GM21717 (cell line): ENCODE measurements at regions not wholly inside any gene's neighbourhood (a gene's known extent, or its start where the extent isn't known, plus 50 kb on each side); places are given as distances from the start of the nearest gene placed in this dataset.
"Not testable (repeated sequence)": the region's sequence is repeated elsewhere in the genome, so short reads cannot be mapped to it uniquely, and the experiment has no call there.

Experiments used
- ATAC-seq: cut with Tn5 transposase; IDR thresholded peaks from one replicate; pipeline ENCODE4 v1.9.1; 2021; ENCODE audit warnings: mild to moderate bottlenecking, moderate library complexity; ENCODE audit not compliant: unreplicated experiment

GRCh38 chr10:43921478-43921877, 272.8 kb upstream of the ZNF32 start:
- no peak for ATAC-seq

DNA sequence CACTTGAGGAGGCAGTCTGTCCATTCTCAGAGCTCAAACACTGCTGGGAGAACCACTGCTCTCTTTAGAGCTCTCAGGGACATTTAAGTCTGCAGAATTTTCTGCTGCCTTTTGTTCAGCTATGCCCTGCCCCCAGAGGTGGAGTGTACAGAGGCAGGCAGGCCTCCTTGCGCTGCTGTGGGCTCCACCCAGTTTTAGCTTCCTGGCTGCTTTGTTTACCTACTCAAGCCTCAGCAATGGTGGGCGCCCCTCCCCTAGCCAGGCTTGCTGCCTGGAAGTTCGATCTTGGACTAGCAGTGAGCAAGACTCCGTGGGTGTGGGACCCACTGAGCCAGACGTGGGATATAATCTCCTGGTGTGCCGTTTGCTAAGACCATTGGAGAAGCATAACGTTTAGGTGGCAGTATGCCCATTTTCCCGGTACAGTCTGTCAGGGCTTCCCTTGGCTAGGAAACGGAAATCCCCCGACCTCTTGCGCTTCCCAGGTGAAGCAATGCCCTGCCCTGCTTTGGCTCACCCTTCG, 271.6 kb upstream of the ZNF32 start:
- not testable (repeated sequence) for ATAC-seq

- ATAC-seq = no peak
These were observed 265.1 kb upstream of the ZNF32 start for GRCh38 chr10:43913676-43914235.

DNA sequence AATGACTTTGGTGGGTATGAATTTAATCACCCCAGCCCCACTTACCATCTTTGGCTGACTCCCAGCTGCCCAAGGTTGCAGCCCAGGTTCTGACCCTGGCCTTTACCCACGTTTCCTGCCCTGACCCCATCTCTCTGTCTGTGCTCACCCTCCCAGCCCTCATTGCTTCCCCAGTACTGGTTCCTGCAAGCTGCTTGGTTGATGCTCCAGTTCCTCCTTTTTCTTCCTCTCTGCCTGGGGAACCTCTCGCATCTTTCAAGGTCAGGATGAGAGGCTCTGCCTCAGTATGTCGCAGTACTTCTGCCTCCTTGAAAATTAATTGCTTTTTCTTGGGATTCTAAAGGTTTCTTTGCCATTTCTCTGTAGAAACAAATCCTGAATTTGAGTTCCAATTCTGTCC, 263.8 kb upstream of the ZNF32 start:
- ATAC-seq = no peak

DNA sequence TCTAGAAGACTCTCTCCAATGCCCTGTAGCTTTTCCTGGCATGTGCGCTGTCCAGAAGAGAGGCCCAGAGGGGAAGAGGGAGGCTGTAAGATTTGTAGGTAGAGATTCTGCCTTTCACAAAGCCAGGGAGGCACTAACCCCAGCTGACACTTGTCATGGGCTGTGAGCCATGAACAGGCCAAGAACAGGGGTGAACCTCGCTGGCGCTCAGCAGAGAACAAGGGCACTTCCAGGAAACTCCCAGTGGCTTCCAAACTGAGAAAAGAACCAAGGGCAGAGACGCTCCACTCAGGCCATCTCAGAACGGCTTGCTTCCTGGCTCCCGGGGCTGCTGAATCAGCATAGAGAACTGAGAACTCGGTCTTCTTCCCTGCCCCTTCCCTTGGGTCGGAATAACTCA, 257.8 kb upstream of the ZNF32 start:
- no peak for ATAC-seq

GRCh38 chr10:43905512-43906236, 257.0 kb upstream of the ZNF32 start:
- no peak for ATAC-seq

DNA sequence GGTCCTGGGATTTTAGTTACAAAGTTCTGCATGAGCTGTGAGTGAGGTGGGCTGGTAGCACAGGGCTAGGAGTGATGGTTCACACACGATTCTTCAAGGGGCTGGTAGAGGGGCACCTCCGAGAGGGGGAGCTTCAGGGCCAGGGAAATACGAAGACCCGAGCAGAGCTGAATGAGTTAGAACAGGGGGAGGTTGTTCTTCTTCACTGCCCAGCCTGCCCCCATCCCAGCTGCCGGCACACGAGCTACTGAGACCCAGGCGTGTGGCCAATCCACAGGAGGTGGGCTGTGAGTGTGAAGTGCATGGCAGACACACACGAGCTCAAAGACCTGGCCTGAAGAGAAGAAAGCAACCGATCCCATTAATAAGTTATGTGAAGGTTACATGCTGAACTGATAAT, 256.2 kb upstream of the ZNF32 start:
- no peak for ATAC-seq

DNA sequence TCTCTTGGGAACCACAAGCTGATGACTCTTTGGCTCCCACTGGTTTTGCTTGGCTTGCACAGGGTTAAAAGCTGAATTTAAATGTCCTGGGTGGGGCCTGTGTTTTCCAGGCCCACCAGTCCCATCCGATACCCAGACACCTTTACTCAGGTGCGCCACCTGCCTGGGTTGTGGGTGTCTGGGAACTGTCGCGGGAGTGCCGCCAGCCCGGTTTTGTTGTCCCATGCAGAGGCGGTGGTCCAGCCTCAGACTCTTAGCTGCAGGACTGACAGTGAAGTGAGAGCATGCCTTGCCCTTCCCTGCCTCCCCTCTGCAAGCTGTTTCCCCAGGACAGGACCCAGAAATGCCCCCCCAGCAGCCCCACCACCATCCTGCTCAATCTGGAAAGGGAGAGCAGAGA, 255.6 kb upstream of the ZNF32 start:
- no peak for ATAC-seq

- ATAC-seq = no peak
These were observed 254.8 kb upstream of the ZNF32 start for GRCh38 chr10:43903451-43903850.

- ATAC-seq = no peak
These were observed 254.2 kb upstream of the ZNF32 start for GRCh38 chr10:43902842-43903241.

GRCh38 chr10:43901744-43902504, 253.2 kb upstream of the ZNF32 start:
- no peak for ATAC-seq

GRCh38 chr10:43901302-43901701, 252.6 kb upstream of the ZNF32 start:
- ATAC-seq = no peak

- no peak for ATAC-seq
These were observed 251.9 kb upstream of the ZNF32 start for GRCh38 chr10:43900571-43900970.

- ATAC-seq = no peak
These were observed 250.7 kb upstream of the ZNF32 start for GRCh38 chr10:43899224-43899959.

GRCh38 chr10:43898592-43898991, 249.9 kb upstream of the ZNF32 start:
- ATAC-seq = no peak

- ATAC-seq = no peak
These were observed 249.2 kb upstream of the ZNF32 start for GRCh38 chr10:43897765-43898419.

DNA sequence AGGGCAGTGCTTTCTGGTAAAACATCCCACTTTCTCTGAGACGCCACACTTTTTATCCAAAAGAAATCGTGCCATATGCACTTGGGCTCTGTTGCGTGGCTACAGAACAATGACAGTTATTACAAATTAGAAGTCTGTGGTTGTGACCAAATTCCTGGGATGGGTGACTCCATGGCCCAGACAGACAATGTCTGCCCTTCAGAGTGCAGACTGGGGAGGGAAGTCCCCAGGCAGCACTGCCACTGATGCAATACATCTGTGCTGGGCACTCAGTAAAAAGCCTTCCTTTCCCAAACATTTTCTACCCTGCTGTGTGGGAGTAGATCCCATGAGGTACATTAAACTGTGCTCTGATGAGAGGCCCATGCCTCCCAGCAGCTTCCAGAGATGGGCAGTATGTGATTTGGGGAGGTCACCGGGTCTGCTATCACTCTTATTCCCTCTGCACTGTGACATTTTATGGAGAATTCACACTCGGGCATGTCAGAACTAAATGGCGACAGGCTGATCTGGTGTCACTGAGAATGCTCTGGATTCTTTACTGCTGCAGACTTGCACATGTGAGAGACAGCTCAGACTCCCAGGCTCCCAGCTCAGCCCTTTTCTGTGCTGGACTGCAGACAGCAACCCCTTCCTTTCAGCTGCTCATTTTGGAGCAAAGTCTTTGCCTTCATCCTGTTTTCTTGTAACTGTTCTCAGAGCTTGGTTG, 243.5 kb upstream of the ZNF32 start:
- no peak for ATAC-seq

- no peak for ATAC-seq
These were observed 242.6 kb upstream of the ZNF32 start for GRCh38 chr10:43891241-43891640.

- no peak for ATAC-seq
These were observed 241.4 kb upstream of the ZNF32 start for GRCh38 chr10:43890124-43890523.

DNA sequence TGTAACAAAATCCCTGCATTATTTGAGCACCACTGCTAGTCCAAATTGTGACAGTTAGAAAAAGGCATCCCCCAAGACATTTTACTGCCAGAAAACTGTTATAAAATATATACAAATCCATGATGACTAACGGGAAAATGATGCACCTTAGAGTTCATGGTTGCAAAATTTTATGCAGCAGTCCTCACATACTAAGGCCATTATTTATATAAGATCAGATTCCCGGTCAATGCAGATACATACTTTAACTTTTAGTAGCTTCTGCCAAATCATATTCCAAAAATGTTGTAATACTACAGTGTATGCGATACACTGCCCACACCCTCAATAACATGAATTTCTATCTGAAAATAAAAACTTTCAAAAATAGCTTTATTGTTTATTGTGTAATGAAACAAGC, 239.9 kb upstream of the ZNF32 start:
- no peak for ATAC-seq
